HFFc6 (cell line): ENCODE measurements at regions not wholly inside any gene's neighbourhood (a gene's known extent, or its start where the extent isn't known, plus 50 kb on each side); places are given as distances from the start of the nearest gene placed in this dataset.

ENCODE experiments used
- DNase-seq: peaks from one replicate; pipeline ENCODE4 v3.0.0-alpha.2; 2018
- H3K27ac Mint-ChIP-seq: 2 replicates; pipeline ENCODE4 v1.8.0; 2020; ENCODE audit warnings: mild to moderate bottlenecking, mixed read lengths
- H3K27me3 Mint-ChIP-seq: 2 replicates; pipeline ENCODE4 v1.8.0; 2021; ENCODE audit warnings: mild to moderate bottlenecking, moderate library complexity, mixed read lengths; ENCODE audit not compliant: insufficient read depth
- H3K36me3 Mint-ChIP-seq: 2 replicates; pipeline ENCODE4 v1.8.0; 2021; ENCODE audit warnings: low read depth, mixed read lengths
- H3K4me1 Mint-ChIP-seq: 2 replicates; pipeline ENCODE4 v1.8.0; 2020; ENCODE audit warnings: low read depth, mixed read lengths
- H3K4me3 Mint-ChIP-seq: 2 replicates; pipeline ENCODE4 v1.8.0; 2020; ENCODE audit warnings: mild to moderate bottlenecking, moderate library complexity, mixed read lengths
- H3K9me3 Mint-ChIP-seq: 2 replicates; pipeline ENCODE4 v1.8.0; 2020; ENCODE audit warnings: mild to moderate bottlenecking, mixed read lengths
- CTCF ChIP-seq: fragments of 200-600 bp; sonication (generic); IDR thresholded peaks from 2 replicates; pipeline ENCODE4 v1.5.0; 2021; ENCODE audit warnings: antibody characterized with exemption, mild to moderate bottlenecking

- no peaks in the 10 kb centered on the region for H3K4me1 Mint-ChIP-seq
- no peak overlapping the region for H3K4me3 Mint-ChIP-seq
- no peak overlapping the region for H3K27ac Mint-ChIP-seq
- no peaks in the 10 kb centered on the region for H3K36me3 Mint-ChIP-seq
- DNase-seq, result no peak
- H3K9me3 Mint-ChIP-seq, result no peaks in the 10 kb centered on the region; the same call in 1 of the 2 replicates
- TF ChIP-seq CTCF, result no peak
- peaks cover 6% of the 10 kb centered on the region for H3K27me3 Mint-ChIP-seq
Observed at GRCh38 chr2:118279005-118279404, 190.7 kb downstream of the INSIG2 start.

GRCh38 chr2:118278046-118278445 is 189.8 kb downstream of the INSIG2 start:
- no peak overlapping the region for H3K4me3 Mint-ChIP-seq
- no peaks in the 10 kb centered on the region for H3K9me3 Mint-ChIP-seq
- no peaks in the 10 kb centered on the region for H3K4me1 Mint-ChIP-seq

GRCh38 chr2:118274841-118275510 is 186.7 kb downstream of the INSIG2 start:
- Mint-ChIP-seq H3K4me1 (no peaks in the 10 kb centered on the region), H3K9me3 (no peaks in the 10 kb centered on the region), H3K27ac (no peak overlapping the region), H3K4me3 (no peak overlapping the region), H3K27me3 (peaks cover 3% of the 10 kb centered on the region), H3K36me3 (no peaks in the 10 kb centered on the region)
- DNase-seq, result no peak
- no peak for TF ChIP-seq CTCF

More at GRCh38 chr2:118278046-118278445, 189.8 kb downstream of the INSIG2 start:
- Mint-ChIP-seq H3K27ac (no peak overlapping the region), H3K27me3 (peaks cover 4% of the 10 kb centered on the region), H3K36me3 (no peaks in the 10 kb centered on the region)
- no peak for DNase-seq
- TF ChIP-seq CTCF, result no peak

- H3K4me1 Mint-ChIP-seq, result no peaks in the 10 kb centered on the region
- no peak overlapping the region for H3K4me3 Mint-ChIP-seq
- H3K9me3 Mint-ChIP-seq, result no peaks in the 10 kb centered on the region
- no peak for TF ChIP-seq CTCF
- no peak overlapping the region for H3K27ac Mint-ChIP-seq
- no peak for DNase-seq
- no peaks in the 10 kb centered on the region for H3K36me3 Mint-ChIP-seq
- 0 out of 2 replicates have a peak, but pooled peaks cover 2% of the 10 kb centered on the region for H3K27me3 Mint-ChIP-seq
Observed at GRCh38 chr2:118272391-118272790, 184.1 kb downstream of the INSIG2 start.

- no peaks in the 10 kb centered on the region for H3K36me3 Mint-ChIP-seq
- no peaks in the 10 kb centered on the region for H3K4me1 Mint-ChIP-seq
- H3K27me3 Mint-ChIP-seq, result no peaks in the 10 kb centered on the region
- no peak for DNase-seq
- H3K27ac Mint-ChIP-seq, result no peak overlapping the region
- H3K9me3 Mint-ChIP-seq, result no peaks in the 10 kb centered on the region
- TF ChIP-seq CTCF, result 0 out of 2 replicates have a peak, but pooled peaks have one; percentile 36
- no peak overlapping the region for H3K4me3 Mint-ChIP-seq
Observed at GRCh38 chr2:118269408-118270051, 181.3 kb downstream of the INSIG2 start.
